Left lung (tissue), 4 donors: ENCODE measurements at regions not wholly inside any gene's neighbourhood (a gene's known extent, or its start where the extent isn't known, plus 50 kb on each side); places are given as distances from the start of the nearest gene placed in this dataset.

Experiments used
- ATAC-seq: fragments of 200-7000 bp; cut with Tn5 transposase; one replicate; pipeline ENCODE4 v1.9.1; 2020; ENCODE audit warnings: moderate library complexity
- DNase-seq, 4 donors: peaks; one replicate each; pipeline ENCODE4 v3.0.0-alpha.2; 2013 to 2020
- H3K27ac ChIP-seq, 2 donors: fragments of 200-600 bp; sonication (generic) in 1 of 2; one replicate each; pipeline versions ENCODE4 v1.5.0 to v1.8.0; 2020 to 2021
- H3K27me3 ChIP-seq, 2 donors: fragments of 200-600 bp; sonication (generic) in 1 of 2; one replicate each; pipeline versions ENCODE4 v1.5.0 to v1.8.0; 2020 to 2021
- H3K36me3 ChIP-seq, 2 donors: fragments of 200-600 bp; sonication (generic) in 1 of 2; one replicate each; pipeline versions ENCODE4 v1.5.0 to v1.8.0; 2020 to 2021
- H3K4me1 ChIP-seq, 2 donors: fragments of 200-600 bp; one replicate each; pipeline ENCODE4 v1.8.0; 2021
- H3K4me3 ChIP-seq, 2 donors: fragments of 200-600 bp; sonication (generic) in 1 of 2; one replicate each; pipeline versions ENCODE4 v1.5.0 to v1.8.0; 2020 to 2021; ENCODE audit warnings: mild to moderate bottlenecking in 1 of 2
- H3K9me3 ChIP-seq, 2 donors: fragments of 200-600 bp; sonication (generic) in 1 of 2; one replicate each; pipeline versions ENCODE4 v1.5.0 to v1.8.0; 2020 to 2021
- CTCF ChIP-seq, 2 donors: fragments of 200-600 bp; sonication (generic) in 1 of 2; IDR thresholded peaks; one replicate each; pipeline versions ENCODE4 v1.5.0 to v1.8.0; 2021; ENCODE audit warnings: antibody characterized with exemption in 2 of 2
- intact Hi-C, 2 donors: fragments of 100-400 bp; cut with DNase I; formaldehyde crosslinking; loops; one replicate each; pipeline versions ENCODE4 v1.11.2 to v1.14.2; 2022
- donor health status: DM: no; HTN: yes; CAD: no.
- donor health status: DM: no; HTN: no; CAD: no.

- no peak overlapping the region for H3K27ac ChIP-seq
- no peaks in the 10 kb centered on the region for H3K9me3 ChIP-seq
- H3K36me3 ChIP-seq, result no peaks in the 10 kb centered on the region
- intact Hi-C loops, result no loop called here
- H3K4me1 ChIP-seq, result no peaks in the 10 kb centered on the region
- H3K27me3 ChIP-seq, result no peaks in the 10 kb centered on the region
- no peak for DNase-seq
- TF ChIP-seq CTCF (IDR thresholded peaks at IDR 0.05), result no peak
- no peak overlapping the region for H3K4me3 ChIP-seq
- ATAC-seq, result no peak
Measured at GRCh38 chr16:6153901-6154300, 1056.3 kb upstream of the EEF2KMT start.

GRCh38 chr16:6149031-6149430, 1051.4 kb upstream of the EEF2KMT start:
- Histone ChIP-seq H3K4me3 (no peak overlapping the region), H3K4me1 (no peaks in the 10 kb centered on the region), H3K9me3 (peaks cover 0 to 11% of the 10 kb centered on the region in 2 donors), H3K27ac (no peak overlapping the region), H3K27me3 (no peaks in the 10 kb centered on the region), H3K36me3 (no peaks in the 10 kb centered on the region)
- DNase-seq (no peak), ATAC-seq (no peak)
- intact Hi-C loops, result no loop called here
- no peak for TF ChIP-seq CTCF (IDR thresholded peaks at IDR 0.05)

DNA sequence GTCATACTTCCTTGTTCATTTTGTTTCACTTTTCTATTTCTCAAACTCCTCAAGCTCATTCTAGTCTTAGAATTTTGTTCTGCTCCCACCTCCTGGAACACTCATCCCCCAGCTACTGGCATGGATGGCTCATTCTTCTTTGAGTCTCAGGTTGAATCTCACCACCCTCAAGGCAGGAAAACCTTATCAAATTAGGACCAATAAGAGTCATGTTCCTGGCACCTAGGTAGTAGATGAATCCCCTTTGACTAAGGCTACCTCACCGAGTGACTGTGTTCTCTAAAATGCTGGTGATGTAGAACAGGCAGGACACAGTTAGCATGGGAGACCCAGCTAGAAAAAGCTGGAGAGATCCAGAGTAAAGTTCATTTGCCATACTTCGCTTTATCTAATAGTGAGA, 1050.8 kb upstream of the EEF2KMT start:
- no peaks in the 10 kb centered on the region for H3K36me3 ChIP-seq
- no peaks in the 10 kb centered on the region for H3K27me3 ChIP-seq
- intact Hi-C loops, result no loop called here
- no peaks in the 10 kb centered on the region for H3K4me1 ChIP-seq
- H3K9me3 ChIP-seq, result peaks cover 0 to 11% of the 10 kb centered on the region in 2 donors
- no peak overlapping the region for H3K4me3 ChIP-seq
- ATAC-seq, result no peak
- H3K27ac ChIP-seq, result no peak overlapping the region
- DNase-seq, result no peak
- no peak for TF ChIP-seq CTCF (IDR thresholded peaks at IDR 0.05)

DNA sequence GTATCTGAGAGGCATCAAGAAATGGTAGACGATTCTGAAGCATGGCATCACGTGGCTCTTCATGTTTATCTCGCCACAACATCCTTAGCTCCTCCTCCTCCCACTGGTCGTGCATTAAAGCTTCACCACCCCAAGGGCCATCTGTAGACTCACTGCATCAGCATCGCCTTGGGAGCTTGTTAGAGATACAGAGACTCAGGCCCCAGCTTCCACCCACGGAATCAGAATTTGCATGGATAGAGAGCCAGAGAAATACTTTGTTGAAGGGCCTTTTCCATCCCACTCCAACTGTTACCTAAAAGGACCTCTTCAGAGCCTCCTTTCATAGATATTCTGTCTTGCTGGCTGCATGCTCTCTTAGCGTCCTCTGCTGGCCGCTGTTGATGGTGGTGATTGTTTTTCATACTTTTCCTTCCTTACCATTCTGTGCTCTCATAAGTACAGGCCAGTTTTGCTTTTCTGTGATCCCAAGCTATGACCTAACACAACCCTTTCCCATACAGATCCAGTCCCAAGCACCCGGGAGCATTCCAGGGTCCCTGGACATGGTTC, 1049.4 kb upstream of the EEF2KMT start:
- H3K36me3 ChIP-seq, result no peaks in the 10 kb centered on the region
- H3K27me3 ChIP-seq, result no peaks in the 10 kb centered on the region
- no peak for DNase-seq
- H3K4me1 ChIP-seq, result no peaks in the 10 kb centered on the region
- intact Hi-C loops, result no loop called here
- TF ChIP-seq CTCF (IDR thresholded peaks at IDR 0.05), result no peak
- peaks cover 0 to 11% of the 10 kb centered on the region in 2 donors for H3K9me3 ChIP-seq
- ATAC-seq, result no peak
- H3K27ac ChIP-seq, result no peak overlapping the region
- no peak overlapping the region for H3K4me3 ChIP-seq

DNA sequence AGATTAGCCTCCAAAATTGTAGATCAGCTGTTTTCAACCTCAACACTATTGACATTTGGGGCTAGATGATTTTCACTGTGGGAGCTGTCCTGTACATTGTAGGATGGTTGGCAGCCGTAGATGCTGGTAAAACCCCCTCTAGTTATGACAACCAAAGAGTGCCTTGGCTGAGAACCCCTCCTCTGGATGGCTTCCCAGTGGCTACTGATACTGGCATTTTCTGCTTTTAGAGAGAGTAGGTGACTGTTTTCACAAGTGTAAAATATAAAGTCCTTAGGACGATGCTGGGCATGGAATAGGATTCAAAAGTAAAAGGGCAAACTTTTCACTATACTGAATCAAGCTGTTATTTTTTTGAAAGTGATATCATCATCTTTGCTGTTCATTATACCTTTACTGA, 1048.8 kb upstream of the EEF2KMT start:
- no peak for DNase-seq
- Histone ChIP-seq H3K27me3 (no peaks in the 10 kb centered on the region), H3K4me1 (no peaks in the 10 kb centered on the region), H3K9me3 (peaks cover 0 to 11% of the 10 kb centered on the region in 2 donors), H3K27ac (no peak overlapping the region), H3K4me3 (no peak overlapping the region), H3K36me3 (no peaks in the 10 kb centered on the region)
- no peak for ATAC-seq
- no peak for TF ChIP-seq CTCF (IDR thresholded peaks at IDR 0.05)
- intact Hi-C loops, result no loop called here
